Colonic mucosa (tissue), 4 donors: ENCODE measurements at regions not wholly inside any gene's neighbourhood (a gene's known extent, or its start where the extent isn't known, plus 50 kb on each side); places are given as distances from the start of the nearest gene placed in this dataset.

Source experiments
- DNase-seq: peaks from one replicate; pipeline ENCODE4 v3.0.0-alpha.2; 2020
- H3K27ac ChIP-seq: fragments of 200-600 bp; one replicate; pipeline ENCODE4 v1.8.0; 2021
- H3K27me3 ChIP-seq: fragments of 200-600 bp; one replicate; pipeline ENCODE4 v1.8.0; 2021
- H3K36me3 ChIP-seq: fragments of 200-600 bp; one replicate; pipeline ENCODE4 v1.8.0; 2021
- H3K4me1 ChIP-seq: fragments of 200-600 bp; one replicate; pipeline ENCODE4 v1.8.0; 2021; ENCODE audit warnings: mild to moderate bottlenecking
- H3K4me3 ChIP-seq: fragments of 200-600 bp; one replicate; pipeline ENCODE4 v1.8.0; 2021
- H3K9ac ChIP-seq, 2 donors: one replicate each; pipeline ENCODE4 v1.7.0; 2013; ENCODE audit warnings: control low read depth in 2 of 2, low read depth in 2 of 2, low read length in 2 of 2
- H3K9me3 ChIP-seq: fragments of 200-600 bp; one replicate; pipeline ENCODE4 v1.8.0; 2021
- CTCF ChIP-seq: fragments of 200-600 bp; IDR thresholded peaks from one replicate; pipeline ENCODE4 v1.8.0; 2022; ENCODE audit warnings: antibody characterized with exemption, mild to moderate bottlenecking
- intact Hi-C: fragments of 100-400 bp; cut with DNase I; formaldehyde crosslinking; loops from one replicate; pipeline ENCODE4 v1.14.1; 2022
- donor health status: healthy.
- donor health status: DM: no; HTN: no; CAD: no.
- donor health status: DM: no; HTN: no; CAD: no.

- H3K27ac ChIP-seq, result no peak overlapping the region
- H3K4me1 ChIP-seq, result no peaks in the 10 kb centered on the region
- DNase-seq, result no peak
- no peaks in the 10 kb centered on the region for H3K36me3 ChIP-seq
- H3K9ac ChIP-seq, result no peak overlapping the region
- TF ChIP-seq CTCF, result no peak
- intact Hi-C loops, result no loop called here
- no peaks in the 10 kb centered on the region for H3K27me3 ChIP-seq
- no peak overlapping the region for H3K4me3 ChIP-seq
- no peaks in the 10 kb centered on the region for H3K9me3 ChIP-seq
These were observed 162.8 kb upstream of the MYLIP start for GRCh38 chr6:15966000-15966520.

- Histone ChIP-seq H3K4me1 (no peaks in the 10 kb centered on the region), H3K36me3 (no peaks in the 10 kb centered on the region), H3K27ac (no peak overlapping the region), H3K9me3 (no peaks in the 10 kb centered on the region), H3K9ac (no peak overlapping the region), H3K27me3 (no peaks in the 10 kb centered on the region), H3K4me3 (no peak overlapping the region)
- intact Hi-C loops, result no loop called here
- DNase-seq, result no peak
- TF ChIP-seq CTCF, result no peak
These were observed 166.5 kb upstream of the MYLIP start for GRCh38 chr6:15962449-15962764.

GRCh38 chr6:15961635-15962448, 167.0 kb upstream of the MYLIP start:
- no peak for DNase-seq
- TF ChIP-seq CTCF, result no peak
- H3K4me3 ChIP-seq, result no peak overlapping the region
- no peaks in the 10 kb centered on the region for H3K27me3 ChIP-seq
- H3K36me3 ChIP-seq, result no peaks in the 10 kb centered on the region
- H3K9me3 ChIP-seq, result no peaks in the 10 kb centered on the region
- intact Hi-C loops, result no loop called here
- H3K9ac ChIP-seq, result no peak overlapping the region
- no peak overlapping the region for H3K27ac ChIP-seq
- H3K4me1 ChIP-seq, result no peaks in the 10 kb centered on the region

DNA sequence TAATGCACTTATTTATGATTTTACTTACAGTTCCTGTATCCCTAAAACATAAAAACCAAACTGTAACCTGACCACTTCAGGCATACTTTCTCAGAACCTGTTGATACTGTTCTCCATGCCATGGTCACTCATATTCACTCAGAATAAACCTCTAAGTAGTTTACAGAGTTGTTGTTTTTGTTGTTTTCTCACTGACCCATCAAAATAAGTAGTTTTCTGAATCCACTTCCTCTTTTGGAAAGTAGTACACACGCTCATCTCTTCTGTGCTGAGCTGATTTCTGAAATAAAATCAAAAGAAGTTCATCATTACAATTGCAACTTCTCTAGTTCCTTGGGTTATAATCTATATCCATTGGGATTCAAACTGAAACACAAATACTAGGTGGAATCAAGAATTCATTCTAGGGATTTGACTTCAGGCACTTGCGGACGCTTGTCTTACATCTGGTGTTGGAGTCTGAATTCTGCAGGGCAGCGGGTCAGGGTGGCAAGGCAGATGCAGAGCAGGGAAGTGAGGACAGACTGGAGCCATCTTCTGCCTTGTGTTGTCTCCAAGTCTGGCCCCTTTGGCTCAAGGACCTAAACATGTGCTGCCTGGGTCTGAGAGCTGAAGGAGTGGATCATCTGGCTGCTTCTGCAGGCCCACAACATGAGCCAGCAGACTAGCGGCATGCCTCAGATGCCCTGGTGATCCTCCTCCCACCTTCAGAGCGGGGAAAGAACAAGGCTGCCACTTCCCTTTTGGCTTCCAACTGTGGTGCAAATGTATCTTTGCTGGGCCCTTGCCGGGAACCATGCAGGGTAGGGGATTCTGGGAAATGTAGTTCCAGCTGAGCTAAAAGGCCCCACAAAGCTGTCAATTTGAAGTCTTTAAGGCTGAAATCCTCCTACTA, 167.9 kb upstream of the MYLIP start:
- Histone ChIP-seq H3K4me1 (no peaks in the 10 kb centered on the region), H3K4me3 (no peak overlapping the region), H3K9me3 (no peaks in the 10 kb centered on the region), H3K36me3 (no peaks in the 10 kb centered on the region), H3K27me3 (no peaks in the 10 kb centered on the region), H3K9ac (no peak overlapping the region), H3K27ac (no peak overlapping the region)
- no peak for DNase-seq
- no peak for TF ChIP-seq CTCF
- intact Hi-C loops, result no loop called here

- TF ChIP-seq CTCF, result no peak
- Histone ChIP-seq H3K9ac (no peak overlapping the region), H3K9me3 (no peaks in the 10 kb centered on the region), H3K27me3 (no peaks in the 10 kb centered on the region), H3K36me3 (no peaks in the 10 kb centered on the region), H3K27ac (no peak overlapping the region), H3K4me1 (no peaks in the 10 kb centered on the region), H3K4me3 (no peak overlapping the region)
- no peak for DNase-seq
- intact Hi-C loops, result no loop called here
These were observed 171.2 kb upstream of the MYLIP start for GRCh38 chr6:15957655-15958169.
